Stimulated activated CD4-positive, alpha-beta T cell treated with anti-CD3 and anti-CD28 coated beads, Interleukin-4, amount 100 ng/mL, for 1 hour (primary cell): ENCODE measurements at regions not wholly inside any gene's neighbourhood (a gene's known extent, or its start where the extent isn't known, plus 50 kb on each side); places are given as distances from the start of the nearest gene placed in this dataset.

ENCODE experiments used
- DNase-seq: peaks from one replicate; pipeline ENCODE4 v3.0.0-alpha.2; 2020

- DNase-seq = no peak
Measured at GRCh38 chr3:72386327-72387000, 461.8 kb downstream of the SHQ1 start.

- DNase-seq = no peak
Measured at GRCh38 chr3:72385167-72385566, 463.1 kb downstream of the SHQ1 start.

GRCh38 chr3:72384602-72385001, 463.6 kb downstream of the SHQ1 start:
- DNase-seq = no peak

GRCh38 chr3:72383883-72384282, 464.4 kb downstream of the SHQ1 start:
- no peak for DNase-seq

GRCh38 chr3:72383230-72383629, 465.0 kb downstream of the SHQ1 start:
- DNase-seq = no peak

- DNase-seq = no peak
Measured at GRCh38 chr3:72382460-72382859, 465.8 kb downstream of the SHQ1 start.

- no peak for DNase-seq
Measured at GRCh38 chr3:72381584-72381983, 466.7 kb downstream of the SHQ1 start.

GRCh38 chr3:72380711-72381493, 467.3 kb downstream of the SHQ1 start:
- DNase-seq = no peak

- no peak for DNase-seq
Measured at GRCh38 chr3:72380193-72380592, 468.1 kb downstream of the SHQ1 start.

- no peak for DNase-seq
Measured at GRCh38 chr3:72379500-72380187, 468.6 kb downstream of the SHQ1 start.

GRCh38 chr3:72378287-72378686, 470.0 kb downstream of the SHQ1 start:
- no peak for DNase-seq

- DNase-seq = no peak
Measured at GRCh38 chr3:72376956-72377710, 471.1 kb downstream of the SHQ1 start.

- DNase-seq = peak; percentile 59
Measured at GRCh38 chr3:72375237-72376076, 472.8 kb downstream of the SHQ1 start.

GRCh38 chr3:72373139-72373538, 475.1 kb downstream of the SHQ1 start:
- DNase-seq = no peak

- no peak for DNase-seq
Measured at GRCh38 chr3:72372161-72372560, 476.1 kb downstream of the SHQ1 start.

GRCh38 chr3:72371431-72371830, 476.8 kb downstream of the SHQ1 start:
- no peak for DNase-seq

- no peak for DNase-seq
Measured at GRCh38 chr3:72370947-72371346, 477.3 kb downstream of the SHQ1 start.

- no peak for DNase-seq
Measured at GRCh38 chr3:72369681-72370080, 478.6 kb downstream of the SHQ1 start.

- DNase-seq = no peak
Measured at GRCh38 chr3:72368331-72368975, 479.8 kb downstream of the SHQ1 start.

- no peak for DNase-seq
Measured at GRCh38 chr3:72361990-72362389, 486.3 kb downstream of the SHQ1 start.

GRCh38 chr3:72359743-72360142, 488.5 kb downstream of the SHQ1 start:
- no peak for DNase-seq

GRCh38 chr3:72355168-72355567, 493.1 kb downstream of the SHQ1 start:
- no peak for DNase-seq
